ENCODE measurements at regions not wholly inside any gene's neighbourhood (a gene's known extent, or its start where the extent isn't known, plus 50 kb on each side); places are given as distances from the start of the nearest gene placed in this dataset.

GRCh38 chr2:14157816-14158215 is 474.7 kb upstream of the LRATD1 start:
- DNase-seq (ENCODE audit: low read depth), result no peak
- no peak for TF ChIP-seq CTCF (conservative IDR thresholded peaks at IDR 0.05; ENCODE audit: control insufficient read depth, insufficient read depth, low read depth, low read length)
- H3K4me3 ChIP-seq (ENCODE audit: control insufficient read depth, low read depth, low read length), result no peak overlapping the region

- no peak for TF ChIP-seq CTCF (conservative IDR thresholded peaks at IDR 0.05; ENCODE audit: control insufficient read depth, insufficient read depth, low read depth, low read length)
- no peak for DNase-seq (ENCODE audit: low read depth)
These were observed 452.2 kb upstream of the LRATD1 start for GRCh38 chr2:14180333-14180732.

GRCh38 chr2:14182227-14182946 is 450.1 kb upstream of the LRATD1 start:
- no peak overlapping the region for H3K4me3 ChIP-seq (ENCODE audit: control insufficient read depth, low read depth, low read length)
- DNase-seq (ENCODE audit: low read depth), result no peak
- TF ChIP-seq CTCF (conservative IDR thresholded peaks at IDR 0.05; ENCODE audit: control insufficient read depth, insufficient read depth, low read depth, low read length), result no peak

More at GRCh38 chr2:14180333-14180732, 452.2 kb upstream of the LRATD1 start:
- H3K4me3 ChIP-seq (ENCODE audit: control insufficient read depth, low read depth, low read length), result no peak overlapping the region

GRCh38 chr2:14185906-14186305 is 446.6 kb upstream of the LRATD1 start:
- no peak overlapping the region for H3K4me3 ChIP-seq (ENCODE audit: control insufficient read depth, low read depth, low read length)
- DNase-seq (ENCODE audit: low read depth), result no peak
- no peak for TF ChIP-seq CTCF (conservative IDR thresholded peaks at IDR 0.05; ENCODE audit: control insufficient read depth, insufficient read depth, low read depth, low read length)

- no peak for DNase-seq (ENCODE audit: low read depth)
- no peak for TF ChIP-seq CTCF (conservative IDR thresholded peaks at IDR 0.05; ENCODE audit: control insufficient read depth, insufficient read depth, low read depth, low read length)
- no peak overlapping the region for H3K4me3 ChIP-seq (ENCODE audit: control insufficient read depth, low read depth, low read length)
These were observed 444.1 kb upstream of the LRATD1 start for GRCh38 chr2:14188446-14188845.

GRCh38 chr2:14189929-14190328 is 442.6 kb upstream of the LRATD1 start:
- DNase-seq (ENCODE audit: low read depth), result peak; percentile 36
- TF ChIP-seq CTCF (conservative IDR thresholded peaks at IDR 0.05; ENCODE audit: control insufficient read depth, insufficient read depth, low read depth, low read length), result no peak
- no peak overlapping the region for H3K4me3 ChIP-seq (ENCODE audit: control insufficient read depth, low read depth, low read length)

Measured in fibroblast of mammary gland (primary cell).